Tibial nerve (tissue), 4 donors: ENCODE measurements at regions not wholly inside any gene's neighbourhood (a gene's known extent, or its start where the extent isn't known, plus 50 kb on each side); places are given as distances from the start of the nearest gene placed in this dataset.

Experiments used
- DNase-seq, 2 donors: peaks; one replicate each; pipeline ENCODE4 v3.0.0-alpha.2; 2019; ENCODE audit warnings: low spot score in 2 of 2
- H3K27ac ChIP-seq, 4 donors: fragments of 200-600 bp; sonication (generic) in 3 of 4; one replicate each; pipeline ENCODE4 v1.5.1; 2017 to 2019; ENCODE audit warnings: mild to moderate bottlenecking in 1 of 4
- H3K27me3 ChIP-seq, 2 donors: fragments of 200-600 bp; sonication (generic) in 1 of 2; one replicate each; pipeline versions ENCODE4 v1.5.1 to v1.6.0; 2017 to 2019
- H3K36me3 ChIP-seq, 3 donors: fragments of 200-600 bp; sonication (generic); one replicate each; pipeline ENCODE4 v1.5.1; 2018 to 2019
- H3K4me1 ChIP-seq, 4 donors: fragments of 200-600 bp; sonication (generic) in 3 of 4; one replicate each; pipeline ENCODE4 v1.5.1; 2017 to 2019
- H3K4me3 ChIP-seq, 4 donors: fragments of 200-600 bp; sonication (generic) in 3 of 4; one replicate each; pipeline ENCODE4 v1.5.1; 2017 to 2019; ENCODE audit warnings: mild to moderate bottlenecking in 1 of 4, moderate library complexity in 1 of 4
- H3K9me3 ChIP-seq, 4 donors: fragments of 200-600 bp; sonication (generic) in 3 of 4; one replicate each; pipeline ENCODE4 v1.5.1; 2017 to 2019
- EP300 ChIP-seq, 2 donors: sonication (generic); formaldehyde crosslinking; IDR thresholded peaks; one replicate each; pipeline ENCODE4 v1.6.1; 2017; ENCODE audit warnings: antibody characterized with exemption in 2 of 2, mild to moderate bottlenecking in 1 of 2
- POLR2A ChIP-seq, 2 donors: fragments of 450-650 bp; IDR thresholded peaks; one replicate each; pipeline ENCODE4 v1.6.1; 2017; ENCODE audit warnings: antibody characterized with exemption in 2 of 2, mild to moderate bottlenecking in 2 of 2, moderate library complexity in 2 of 2
- WGBS, 2 donors: methylation state at CpG; one replicate each; pipeline ENCODE4 v1.1.5; 2018; 5-methylcytosine and 5-hydroxymethylcytosine counted together
- TF ChIP-seq, protein P1 (sequence below), 5 experiments: fragments of 200-600 bp in 3 of 5; fragments of 450-650 bp in 2 of 5; sonication (generic) in 3 of 5; IDR thresholded peaks; one replicate each; pipeline ENCODE4 v1.5.1; 2016 to 2019; ENCODE audit warnings: antibody characterized with exemption in 5 of 5, mild to moderate bottlenecking in 3 of 5, moderate library complexity in 2 of 5

DNA sequence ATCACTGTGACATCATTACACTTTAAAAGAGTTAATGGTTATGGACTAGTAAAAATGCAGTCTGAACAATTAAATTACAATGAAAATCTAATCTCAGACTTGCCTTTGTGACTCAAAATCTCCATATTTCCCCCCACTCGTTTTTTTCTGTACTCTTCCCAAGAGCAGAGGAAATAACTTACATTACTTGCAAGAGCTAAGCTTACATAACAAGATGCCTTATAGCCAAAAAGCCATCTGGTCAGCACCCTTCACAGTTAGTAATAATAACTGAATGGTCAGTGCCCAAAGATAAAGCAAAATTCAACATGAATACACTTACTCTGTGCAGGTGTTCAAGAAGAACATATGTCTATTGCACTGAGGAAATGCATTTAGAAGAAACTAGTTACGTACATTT lies 1381.5 kb upstream of the CELF2 start:
- Histone ChIP-seq H3K4me3 (no peak overlapping the region), H3K36me3 (no peaks in the 10 kb centered on the region), H3K27me3 (no peaks in the 10 kb centered on the region), H3K4me1 (no peaks in the 10 kb centered on the region), H3K27ac (no peak overlapping the region), H3K9me3 (peaks cover 0 to 5% (median 0%) of the 10 kb centered on the region in 4 donors)
- WGBS, 2 donors: 65 to 68% methylated on average over 2 of the region's 2 CpGs
- no peak for DNase-seq
- TF ChIP-seq, protein P1, sequence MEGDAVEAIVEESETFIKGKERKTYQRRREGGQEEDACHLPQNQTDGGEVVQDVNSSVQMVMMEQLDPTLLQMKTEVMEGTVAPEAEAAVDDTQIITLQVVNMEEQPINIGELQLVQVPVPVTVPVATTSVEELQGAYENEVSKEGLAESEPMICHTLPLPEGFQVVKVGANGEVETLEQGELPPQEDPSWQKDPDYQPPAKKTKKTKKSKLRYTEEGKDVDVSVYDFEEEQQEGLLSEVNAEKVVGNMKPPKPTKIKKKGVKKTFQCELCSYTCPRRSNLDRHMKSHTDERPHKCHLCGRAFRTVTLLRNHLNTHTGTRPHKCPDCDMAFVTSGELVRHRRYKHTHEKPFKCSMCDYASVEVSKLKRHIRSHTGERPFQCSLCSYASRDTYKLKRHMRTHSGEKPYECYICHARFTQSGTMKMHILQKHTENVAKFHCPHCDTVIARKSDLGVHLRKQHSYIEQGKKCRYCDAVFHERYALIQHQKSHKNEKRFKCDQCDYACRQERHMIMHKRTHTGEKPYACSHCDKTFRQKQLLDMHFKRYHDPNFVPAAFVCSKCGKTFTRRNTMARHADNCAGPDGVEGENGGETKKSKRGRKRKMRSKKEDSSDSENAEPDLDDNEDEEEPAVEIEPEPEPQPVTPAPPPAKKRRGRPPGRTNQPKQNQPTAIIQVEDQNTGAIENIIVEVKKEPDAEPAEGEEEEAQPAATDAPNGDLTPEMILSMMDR (IDR thresholded peaks at IDR 0.05): no peak
- no peak for TF ChIP-seq EP300 (IDR thresholded peaks at IDR 0.05)
- TF ChIP-seq POLR2A (IDR thresholded peaks at IDR 0.05): no peak

DNA sequence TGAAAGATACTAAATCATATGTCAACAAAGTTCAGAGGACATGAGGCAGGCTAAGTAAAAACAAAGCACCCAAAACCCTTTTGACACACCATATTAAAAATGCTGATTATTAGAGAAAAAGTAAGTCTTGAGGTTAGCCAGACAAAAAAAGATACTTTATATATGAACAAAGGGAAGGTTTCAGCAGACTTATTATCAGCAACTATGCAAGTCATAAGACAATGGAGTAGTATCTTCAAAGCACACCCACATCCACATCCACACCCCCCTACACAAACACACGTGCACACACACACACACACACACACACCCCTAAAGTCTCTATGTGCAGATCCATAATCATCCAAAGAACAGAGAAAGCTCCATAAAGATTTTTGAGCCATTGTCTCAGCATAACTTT lies 1373.9 kb upstream of the CELF2 start:
- no peak for DNase-seq
- H3K4me1 ChIP-seq: no peaks in the 10 kb centered on the region
- H3K9me3 ChIP-seq: peaks cover 0 to 6% (median 0%) of the 10 kb centered on the region in 4 donors
- no peaks in the 10 kb centered on the region for H3K27me3 ChIP-seq
- WGBS, 2 donors: 57 to 66% methylated on average over 1 of the region's 1 CpG
- no peak overlapping the region for H3K27ac ChIP-seq
- no peaks in the 10 kb centered on the region for H3K36me3 ChIP-seq
- H3K4me3 ChIP-seq: no peak overlapping the region
- TF ChIP-seq EP300 (IDR thresholded peaks at IDR 0.05): no peak
- TF ChIP-seq, protein P1 (IDR thresholded peaks at IDR 0.05): no peak
- TF ChIP-seq POLR2A (IDR thresholded peaks at IDR 0.05): no peak

DNA sequence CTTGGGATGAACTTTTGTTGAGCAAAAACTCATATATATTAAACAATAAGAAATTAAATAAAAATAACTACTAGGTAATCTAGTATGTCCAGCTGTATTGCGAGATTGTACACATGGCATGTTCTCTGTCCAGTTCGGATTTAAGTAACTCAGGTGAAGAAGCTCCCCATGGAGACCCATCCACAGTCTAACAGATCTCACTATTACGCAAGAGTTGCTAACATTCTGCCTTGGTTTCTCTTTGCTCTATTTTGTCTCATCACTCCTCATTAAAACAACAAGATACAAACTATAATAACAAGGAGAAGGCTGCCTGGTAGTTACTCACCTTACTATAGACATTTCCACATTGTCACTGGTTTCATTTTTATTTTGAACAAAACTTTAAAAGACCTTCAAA lies 1372.3 kb upstream of the CELF2 start:
- Histone ChIP-seq H3K9me3 (peaks cover 0 to 5% (median 0%) of the 10 kb centered on the region in 4 donors), H3K4me1 (no peaks in the 10 kb centered on the region), H3K36me3 (no peaks in the 10 kb centered on the region), H3K27ac (no peak overlapping the region), H3K4me3 (no peak overlapping the region), H3K27me3 (no peaks in the 10 kb centered on the region)
- no peak for DNase-seq
- TF ChIP-seq EP300 (IDR thresholded peaks at IDR 0.05): no peak
- TF ChIP-seq, protein P1 (IDR thresholded peaks at IDR 0.05): no peak
- no peak for TF ChIP-seq POLR2A (IDR thresholded peaks at IDR 0.05)
- 93% methylated on average over 3 of the region's 3 CpGs for WGBS, 2 donors

DNA sequence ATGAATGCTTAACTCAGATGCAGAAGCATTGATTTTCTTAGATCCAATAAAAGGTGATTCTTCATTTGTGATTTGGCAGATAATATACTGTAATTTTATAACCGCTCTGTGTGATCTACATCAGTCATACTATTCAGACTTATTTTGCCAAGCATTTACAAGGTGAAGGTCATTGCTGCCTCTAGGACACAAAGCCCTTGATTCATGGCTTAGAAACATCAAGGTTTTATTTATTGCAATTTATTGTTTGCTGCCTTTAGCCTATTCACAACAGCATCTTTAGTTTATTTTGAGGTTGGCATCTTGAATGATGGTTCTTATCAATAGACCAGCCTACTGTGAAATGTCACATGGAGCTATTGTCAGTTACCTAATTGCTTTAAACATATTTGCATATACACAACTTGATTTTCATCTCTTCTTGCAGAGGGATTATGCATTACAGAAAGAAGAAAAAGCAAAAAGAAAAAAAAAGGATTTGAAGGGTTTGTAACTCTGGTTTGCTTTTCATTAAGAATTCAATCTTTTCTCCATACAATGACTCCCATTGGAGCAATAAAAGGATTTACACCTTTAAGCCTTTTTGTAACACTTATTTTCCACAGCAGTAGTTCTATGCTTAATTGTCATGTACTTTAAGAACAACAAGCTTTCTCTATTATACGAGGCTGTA lies 1371.6 kb upstream of the CELF2 start:
- TF ChIP-seq EP300 (IDR thresholded peaks at IDR 0.05) (no peak), POLR2A (IDR thresholded peaks at IDR 0.05) (no peak)
- TF ChIP-seq, protein P1 (IDR thresholded peaks at IDR 0.05): no peak
- DNase-seq: no peak
- no peak overlapping the region for H3K4me3 ChIP-seq
- H3K27ac ChIP-seq: no peak overlapping the region
- H3K4me1 ChIP-seq: no peaks in the 10 kb centered on the region
- H3K36me3 ChIP-seq: no peaks in the 10 kb centered on the region
- H3K27me3 ChIP-seq: no peaks in the 10 kb centered on the region
- peaks cover 0 to 5% (median 0%) of the 10 kb centered on the region in 4 donors for H3K9me3 ChIP-seq
- 42 to 53% methylated on average over 2 of the region's 2 CpGs for WGBS, 2 donors

DNA sequence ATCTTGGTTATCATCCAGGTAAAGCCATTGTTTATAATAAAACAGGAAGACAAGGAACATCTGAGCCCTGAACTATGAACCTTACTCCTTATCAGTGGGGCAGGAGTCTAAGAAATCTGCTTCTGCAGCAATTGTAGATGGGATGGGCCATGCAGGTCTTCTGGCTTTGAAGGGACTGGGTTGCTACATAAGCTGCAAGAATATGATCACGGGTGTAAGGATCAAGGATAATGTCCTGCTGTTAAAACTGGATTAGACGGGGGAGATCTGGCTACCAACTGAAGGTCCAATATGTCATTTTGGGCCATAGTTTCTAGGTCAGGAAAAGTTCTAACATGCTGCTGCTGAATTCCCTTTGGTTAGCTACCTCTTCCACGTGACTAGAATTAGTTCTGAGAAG lies 1363.4 kb upstream of the CELF2 start:
- TF ChIP-seq POLR2A (IDR thresholded peaks at IDR 0.05) (no peak), EP300 (IDR thresholded peaks at IDR 0.05) (no peak)
- TF ChIP-seq, protein P1 (IDR thresholded peaks at IDR 0.05): no peak
- no peak for DNase-seq
- H3K27me3 ChIP-seq: no peaks in the 10 kb centered on the region
- no peaks in the 10 kb centered on the region for H3K36me3 ChIP-seq
- H3K27ac ChIP-seq: no peak overlapping the region
- H3K4me1 ChIP-seq: no peaks in the 10 kb centered on the region
- no peaks in the 10 kb centered on the region for H3K9me3 ChIP-seq
- WGBS, 2 donors: 89 to 97% methylated on average over 3 of the region's 3 CpGs
- no peak overlapping the region for H3K4me3 ChIP-seq
